T47D (cell line): ENCODE measurements at regions not wholly inside any gene's neighbourhood (a gene's known extent, or its start where the extent isn't known, plus 50 kb on each side); places are given as distances from the start of the nearest gene placed in this dataset.
A peak's percentile ranks its signal among the peaks of the same experiment; 100 is the strongest.

ENCODE experiments used
- DNase-seq, 2 experiments: peaks; one replicate each; pipeline versions ENCODE4 v3.0.0 to v3.0.0-alpha.2; 2011 to 2012; ENCODE audit warnings: low read depth in 1 of 2, low spot score in 1 of 2
- JUND ChIP-seq: IDR thresholded peaks from 2 replicates; pipeline ENCODE4 v1.6.1; 2012; ENCODE audit warnings: low read depth
- in situ Hi-C: cut with HindIII; loops from 2 replicates; pipeline ENCODE4 v1.10.0; 2016; ENCODE audit warnings: low sequenced_read_pairs, low pct_unique_long_range_greater_than_20kb

GRCh38 chr4:91894006-91894405 is 409.8 kb upstream of the GRID2 start:
- in situ Hi-C loops, result no loop called here
- no peak for DNase-seq
- TF ChIP-seq JUND, result no peak

- TF ChIP-seq JUND, result no peak
- no peak for DNase-seq
- in situ Hi-C loops, result no loop called here
These were observed 399.2 kb upstream of the GRID2 start for GRCh38 chr4:91904556-91904955.

GRCh38 chr4:91909963-91910362 is 393.8 kb upstream of the GRID2 start:
- DNase-seq, result no peak
- in situ Hi-C loops, result no loop called here
- TF ChIP-seq JUND, result no peak

- DNase-seq, result no peak
- TF ChIP-seq JUND, result no peak
- in situ Hi-C loops, result no loop called here
These were observed 389.5 kb upstream of the GRID2 start for GRCh38 chr4:91914176-91914804.

- no peak for DNase-seq
- in situ Hi-C loops, result no loop called here
- no peak for TF ChIP-seq JUND
These were observed 387.5 kb upstream of the GRID2 start for GRCh38 chr4:91916219-91916618.

GRCh38 chr4:91924625-91925024 is 379.1 kb upstream of the GRID2 start:
- in situ Hi-C loops, result no loop called here
- no peak for DNase-seq
- TF ChIP-seq JUND, result no peak

- no peak for TF ChIP-seq JUND
- no peak for DNase-seq
- in situ Hi-C loops, result no loop called here
These were observed 368.5 kb upstream of the GRID2 start for GRCh38 chr4:91935217-91935616.

GRCh38 chr4:91936311-91936710 is 367.5 kb upstream of the GRID2 start:
- TF ChIP-seq JUND, result no peak
- no peak for DNase-seq
- in situ Hi-C loops, result no loop called here

- in situ Hi-C loops, result no loop called here
- no peak for DNase-seq
- TF ChIP-seq JUND, result no peak
These were observed 345.8 kb upstream of the GRID2 start for GRCh38 chr4:91957963-91958362.

- DNase-seq, result no peak
- in situ Hi-C loops, result no loop called here
- TF ChIP-seq JUND, result no peak
These were observed 345.2 kb upstream of the GRID2 start for GRCh38 chr4:91958596-91958995.

GRCh38 chr4:91961504-91961903 is 342.3 kb upstream of the GRID2 start:
- no peak for DNase-seq
- TF ChIP-seq JUND, result no peak
- in situ Hi-C loops, result no loop called here

- no peak for TF ChIP-seq JUND
- DNase-seq, result no peak
- in situ Hi-C loops, result no loop called here
These were observed 340.3 kb upstream of the GRID2 start for GRCh38 chr4:91963486-91963885.

- no peak for TF ChIP-seq JUND
- in situ Hi-C loops, result no loop called here
- peak in 1 of 2 experiments; percentile 8 for DNase-seq
These were observed 338.6 kb upstream of the GRID2 start for GRCh38 chr4:91965166-91965565.

- in situ Hi-C loops, result no loop called here
- no peak for DNase-seq
- TF ChIP-seq JUND, result no peak
These were observed 330.1 kb upstream of the GRID2 start for GRCh38 chr4:91973479-91974153.
